ENCODE measurements at regions not wholly inside any gene's neighbourhood (a gene's known extent, or its start where the extent isn't known, plus 50 kb on each side); places are given as distances from the start of the nearest gene placed in this dataset.

DNA sequence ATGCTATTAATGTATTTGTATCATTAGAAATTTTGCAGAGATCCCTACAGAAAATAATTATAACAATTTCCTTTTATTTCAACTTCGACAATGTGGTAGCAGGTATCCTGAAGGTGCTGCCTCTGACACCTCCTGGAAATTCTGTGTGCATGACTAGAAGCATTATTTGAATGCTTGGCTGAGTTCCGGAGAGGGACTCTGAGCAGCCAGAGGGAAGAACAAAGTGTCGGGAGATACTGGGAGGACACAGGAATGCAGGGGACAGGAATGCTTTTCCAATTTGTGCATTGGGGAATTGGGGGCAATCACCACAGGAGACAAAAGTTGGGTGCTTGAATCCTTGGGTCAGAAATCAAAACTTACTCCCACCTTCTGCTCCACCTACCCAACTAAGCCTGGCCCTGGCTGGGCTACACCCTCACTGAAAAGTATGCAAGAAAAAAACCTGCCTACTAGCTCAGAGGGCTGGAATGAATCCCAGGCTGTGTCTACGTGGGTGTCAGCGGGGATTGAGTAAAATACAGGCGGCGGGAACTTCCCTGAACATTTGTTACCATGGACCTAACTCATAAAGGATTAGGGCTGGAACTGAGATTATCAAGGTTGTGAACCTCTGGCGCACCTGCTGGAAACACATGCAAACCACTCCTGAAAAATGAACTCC is 299.3 kb downstream of the SOX11 start:
- DNase-seq = no peak

DNA sequence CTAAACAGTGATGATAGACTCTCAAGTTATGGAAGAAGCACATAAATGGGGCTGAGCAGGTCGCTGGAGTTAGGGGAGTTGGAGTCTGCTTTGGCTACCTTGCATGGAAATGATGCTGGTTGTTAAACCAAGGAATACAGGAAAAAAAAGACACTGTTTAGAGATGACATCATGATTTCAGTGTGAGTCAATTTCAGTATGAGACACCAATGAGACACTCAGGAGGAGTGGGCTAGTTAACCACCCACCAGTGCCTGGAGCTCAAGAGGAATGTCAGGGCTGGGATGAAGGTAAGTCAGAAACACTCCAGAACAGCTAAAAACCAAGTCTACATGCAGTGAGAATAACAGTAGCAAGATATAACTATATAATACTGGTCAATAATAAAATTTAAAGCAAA is 303.6 kb downstream of the SOX11 start:
- DNase-seq = no peak

DNA sequence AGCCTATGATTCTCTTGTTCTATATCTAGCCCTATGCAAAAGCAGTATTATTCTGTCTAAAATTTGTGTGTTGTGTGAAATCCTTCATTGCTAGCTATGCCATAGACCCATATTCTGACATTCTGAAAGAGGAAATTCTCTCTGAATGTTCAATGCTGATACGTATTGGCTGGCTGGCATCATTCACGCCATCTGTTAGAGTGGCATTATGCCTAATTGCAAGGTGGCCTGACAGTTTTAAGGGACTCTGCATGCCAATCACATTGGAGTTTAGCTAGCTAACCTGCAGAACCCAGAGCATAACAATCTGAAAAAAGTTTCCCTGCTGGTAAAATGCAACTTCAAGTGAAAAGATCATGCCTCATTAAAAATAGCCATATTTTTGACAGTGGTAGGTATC is 316.0 kb downstream of the SOX11 start:
- DNase-seq = no peak

DNA sequence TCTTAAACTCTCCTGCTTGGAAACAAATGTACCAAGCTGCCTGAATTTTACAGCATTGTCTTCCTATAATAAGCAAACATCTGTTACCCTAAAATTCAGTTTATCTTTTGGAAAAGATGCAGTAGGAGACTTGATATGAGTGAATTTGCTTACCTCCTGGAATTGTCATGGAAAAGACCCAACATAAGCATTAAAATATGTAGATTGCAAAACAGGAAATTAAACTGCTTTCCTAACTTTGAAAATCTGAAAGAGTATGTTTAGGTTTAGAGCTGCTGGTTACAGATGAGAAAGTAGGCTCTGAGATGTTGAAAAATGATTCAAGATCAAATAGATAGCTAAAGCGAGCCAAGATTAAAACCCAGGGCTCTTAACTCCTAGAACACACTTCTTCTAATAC is 316.5 kb downstream of the SOX11 start:
- DNase-seq = no peak

DNA sequence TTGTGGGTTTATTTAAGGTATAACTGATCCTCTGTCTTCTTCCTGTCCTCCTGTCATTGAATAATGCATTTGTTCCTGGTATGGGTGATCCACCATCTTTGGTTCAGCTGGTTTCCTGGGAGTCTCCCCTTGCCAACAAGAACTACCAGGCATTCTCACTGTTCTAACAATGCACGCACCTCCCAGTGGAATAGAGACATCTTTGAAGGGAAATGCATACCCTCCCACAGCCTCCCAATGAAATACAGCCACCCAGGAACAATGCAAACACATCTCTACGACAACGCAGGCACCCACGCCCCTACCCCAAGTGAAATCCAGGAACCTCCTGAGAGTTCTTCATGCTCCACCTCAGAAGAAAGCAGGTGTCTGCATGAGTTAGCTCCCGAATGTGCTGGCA is 318.0 kb downstream of the SOX11 start:
- DNase-seq = no peak

DNA sequence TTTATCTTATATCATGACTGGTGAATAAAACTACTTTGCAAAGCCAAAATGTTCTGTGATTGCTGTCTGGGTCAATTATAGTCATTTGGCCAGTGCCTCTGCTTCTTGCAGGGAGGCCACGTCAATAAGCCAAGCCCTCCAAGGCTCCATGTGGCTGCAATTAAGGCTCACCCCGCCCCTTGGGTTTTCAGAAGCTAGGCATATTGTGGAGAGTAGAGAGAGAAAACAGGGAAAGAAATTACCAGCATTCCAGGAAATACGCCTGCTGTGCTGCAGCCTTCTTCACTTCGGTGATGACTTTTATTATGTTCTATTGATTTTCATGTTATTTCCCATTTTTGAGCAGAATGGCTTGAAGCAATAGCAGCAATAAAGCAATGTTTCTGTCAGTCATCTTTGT is 319.7 kb downstream of the SOX11 start:
- DNase-seq = no peak

DNA sequence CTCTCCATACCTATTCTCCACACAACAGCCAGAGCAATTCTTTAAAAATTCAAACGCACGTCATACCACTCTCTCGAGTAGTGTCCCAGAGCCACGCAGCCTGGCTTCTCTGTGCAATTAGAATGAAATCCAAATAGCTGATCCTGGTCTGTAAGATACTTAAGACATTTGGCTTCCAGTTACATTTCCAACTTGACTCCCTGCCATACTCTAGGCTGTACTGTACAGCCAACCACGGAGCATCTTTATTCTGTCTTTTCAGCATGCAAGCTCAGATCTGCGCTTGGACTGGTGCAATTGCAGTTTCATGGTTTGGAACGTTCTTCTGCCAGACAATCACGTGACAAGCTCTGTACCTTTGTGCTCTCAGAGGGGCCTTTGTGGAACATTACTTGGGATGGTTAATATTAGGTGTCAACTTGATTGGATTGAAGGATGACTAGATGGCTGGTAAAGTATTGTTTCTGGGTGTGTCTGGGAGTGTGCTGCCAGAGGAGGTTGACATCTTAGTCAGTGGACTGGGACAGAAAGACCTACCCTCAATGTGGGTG is 325.6 kb downstream of the SOX11 start:
- no peak for DNase-seq

DNA sequence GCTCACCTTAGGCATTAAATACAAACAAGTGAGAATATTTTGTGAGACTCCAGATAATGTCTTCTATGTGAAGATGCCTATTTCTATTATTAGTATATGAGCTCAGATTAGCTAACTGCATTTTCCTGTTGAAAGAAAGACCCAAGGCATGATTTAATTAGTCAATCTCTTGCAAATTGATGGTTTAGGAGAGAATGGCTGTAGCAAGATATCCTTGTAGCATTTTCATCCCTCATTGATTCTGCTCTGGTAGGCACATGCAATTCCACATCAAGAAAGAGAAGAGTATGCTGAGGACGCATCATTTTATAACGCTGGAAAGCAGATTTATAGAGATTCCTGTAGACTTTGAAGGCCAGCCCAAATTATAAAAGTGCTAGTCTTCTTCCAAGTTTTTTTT is 332.0 kb downstream of the SOX11 start:
- DNase-seq = no peak

DNA sequence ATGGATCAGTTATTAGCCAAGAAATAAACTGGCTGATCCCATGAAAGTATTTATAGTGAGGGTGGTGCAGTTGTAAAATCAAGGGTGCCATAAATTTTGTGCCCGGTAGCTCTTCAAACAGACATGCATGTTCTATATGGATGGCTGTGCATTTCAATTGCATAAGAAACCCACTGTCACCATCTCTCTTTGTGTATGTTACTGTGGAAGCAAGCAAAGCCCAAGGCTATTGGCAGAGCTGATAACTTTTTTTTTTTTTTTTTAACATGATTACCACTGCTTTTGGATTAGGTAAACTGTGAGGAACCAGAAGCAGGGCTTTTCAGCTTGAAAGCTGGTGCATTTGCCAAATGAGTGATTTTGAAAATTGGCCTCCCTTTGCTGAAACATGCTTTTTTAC is 332.6 kb downstream of the SOX11 start:
- no peak for DNase-seq

DNA sequence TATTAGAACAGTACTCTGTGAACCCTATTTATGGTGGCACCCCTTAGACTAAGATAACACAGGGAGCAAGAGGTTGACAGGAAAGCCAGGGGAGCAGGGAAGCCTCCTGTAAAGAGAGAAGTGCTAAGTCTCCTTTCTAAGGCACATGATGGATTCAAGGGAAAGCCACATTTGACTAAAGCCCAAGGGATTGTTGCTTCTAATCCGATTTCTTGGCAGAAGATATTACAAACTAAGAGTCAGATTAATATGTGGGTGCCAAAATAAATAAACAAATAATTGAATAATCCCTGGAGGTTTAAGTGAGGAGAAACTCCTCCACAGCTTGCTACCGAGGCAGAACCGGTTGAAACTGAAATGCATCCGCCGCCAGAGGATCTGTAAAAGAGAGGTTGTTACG is 333.2 kb downstream of the SOX11 start:
- DNase-seq = no peak

DNA sequence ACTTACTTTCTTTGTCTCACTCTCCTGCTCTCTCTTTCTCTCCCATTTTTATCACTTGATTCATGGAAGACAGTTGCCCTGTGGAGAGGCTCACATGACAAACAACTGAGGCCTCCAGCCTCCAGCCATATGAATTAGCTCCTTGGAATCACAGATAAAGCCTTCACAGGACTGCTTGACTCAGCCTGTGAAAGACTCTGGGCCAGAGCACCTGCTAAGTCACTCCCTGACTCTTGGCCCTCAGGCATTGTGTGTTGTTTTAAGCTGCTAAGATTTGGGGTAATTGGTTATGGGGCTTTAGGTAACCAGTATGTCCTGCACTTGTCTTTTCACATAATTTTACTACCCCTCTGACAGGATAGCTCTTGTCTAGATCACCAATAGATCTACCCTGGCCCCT is 334.9 kb downstream of the SOX11 start:
- DNase-seq = no peak

DNA sequence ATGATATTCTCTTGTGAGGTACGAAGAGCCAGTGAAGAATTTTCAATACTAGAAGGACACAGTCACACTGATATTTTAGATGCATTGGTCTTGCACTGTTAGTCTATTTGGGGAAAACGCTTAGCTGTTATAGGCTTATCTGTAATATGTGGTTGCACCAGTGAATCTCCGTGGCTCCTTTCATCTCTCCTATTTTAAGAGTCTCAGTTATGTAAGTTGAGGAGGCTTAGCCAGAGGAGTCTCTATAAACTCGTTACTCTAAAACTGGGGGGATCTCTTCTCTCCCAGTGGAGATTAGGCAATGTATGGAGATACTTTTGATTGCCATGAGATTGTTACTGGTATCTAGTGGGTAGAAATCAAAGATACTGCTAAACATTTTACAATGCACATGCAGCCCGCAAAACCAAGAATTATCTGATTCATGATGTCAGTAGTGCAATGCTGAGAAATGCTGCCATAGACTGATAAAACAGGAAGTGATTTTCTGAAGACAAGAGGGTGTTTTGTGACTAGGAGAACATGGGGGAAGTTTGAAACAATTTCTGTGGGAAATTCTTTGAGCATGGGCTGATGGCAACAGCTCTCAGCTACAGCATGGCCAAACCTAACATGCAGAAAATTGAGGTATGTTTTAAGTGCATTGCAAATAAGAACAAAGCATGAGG is 339.1 kb downstream of the SOX11 start:
- no peak for DNase-seq

DNA sequence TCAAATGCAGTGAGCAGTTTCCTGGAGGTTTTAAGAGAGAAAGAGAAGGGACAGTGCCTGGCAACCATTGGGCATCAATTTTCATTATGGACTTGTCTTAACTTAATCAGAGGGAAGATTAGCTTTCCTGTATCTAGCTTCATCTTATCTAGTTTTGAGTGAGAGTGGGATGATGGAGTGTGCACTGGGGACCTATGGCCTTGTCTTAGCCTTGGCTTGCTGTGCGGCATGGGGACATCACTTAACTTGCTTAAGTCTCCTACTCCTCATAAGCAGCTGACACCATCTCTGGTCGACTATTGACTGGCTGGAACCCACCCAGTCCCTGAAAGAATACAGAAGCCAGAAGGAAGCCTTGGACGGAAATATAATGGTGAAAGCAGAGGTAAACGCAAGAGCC is 344.0 kb downstream of the SOX11 start:
- DNase-seq = no peak

DNA sequence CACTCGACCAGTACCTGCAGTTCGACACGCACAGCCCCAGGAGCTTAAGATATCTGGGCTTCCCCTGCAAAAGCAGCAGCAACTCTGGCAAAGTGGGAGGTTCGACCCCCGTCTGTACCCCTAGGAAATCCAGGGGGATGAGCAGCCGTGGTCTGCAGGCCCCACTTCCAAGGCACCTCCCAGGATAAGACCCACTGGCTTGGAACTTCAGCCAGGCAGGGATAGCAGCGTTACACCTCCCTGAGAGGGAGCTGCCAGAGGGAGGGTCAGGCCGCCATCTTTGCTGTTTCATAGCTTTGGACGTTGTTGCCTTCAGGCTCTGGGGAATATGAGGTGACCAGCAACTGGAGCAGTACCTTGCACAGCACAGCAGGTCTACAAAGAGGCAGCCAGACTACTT is 351.1 kb downstream of the SOX11 start:
- no peak for DNase-seq

DNA sequence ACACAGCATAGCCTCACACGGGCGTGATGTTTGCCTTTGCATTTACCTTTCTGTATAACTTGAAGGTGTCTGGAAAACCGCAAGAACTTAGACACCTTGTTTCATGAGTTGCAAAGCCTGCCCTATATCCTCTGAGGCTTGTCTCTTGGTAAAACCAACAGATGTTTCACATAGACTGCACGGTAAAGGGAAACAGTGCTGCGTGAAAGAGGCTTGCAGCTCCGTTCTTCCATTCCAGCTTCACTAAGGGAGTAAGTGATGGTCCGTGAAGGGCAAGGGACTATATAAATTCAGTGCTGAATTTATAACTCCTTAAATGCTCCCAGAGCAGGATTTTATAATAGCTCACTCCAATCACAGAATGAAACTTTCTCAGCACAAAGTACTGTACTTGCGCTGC is 360.5 kb downstream of the SOX11 start:
- no peak for DNase-seq

DNA sequence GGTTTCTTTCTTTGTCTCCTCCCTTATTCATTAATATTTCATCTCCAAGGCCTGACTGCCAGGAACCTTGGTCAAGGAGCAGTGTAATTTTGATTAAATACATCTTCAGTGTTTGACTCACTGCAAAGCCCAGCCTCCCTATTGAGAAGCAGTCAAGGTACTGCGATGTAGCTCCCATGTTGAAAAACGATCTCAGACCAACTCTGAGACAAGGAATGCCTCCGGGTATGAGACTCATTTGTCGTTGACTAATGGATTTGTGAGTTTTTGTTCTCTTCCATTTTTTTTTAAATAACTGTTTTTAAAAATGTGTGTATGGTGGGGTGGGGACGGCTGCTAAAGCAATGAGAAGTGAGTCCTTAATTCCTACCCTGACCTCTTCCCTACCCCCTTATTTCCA is 361.6 kb downstream of the SOX11 start:
- DNase-seq = peak; percentile 74

DNA sequence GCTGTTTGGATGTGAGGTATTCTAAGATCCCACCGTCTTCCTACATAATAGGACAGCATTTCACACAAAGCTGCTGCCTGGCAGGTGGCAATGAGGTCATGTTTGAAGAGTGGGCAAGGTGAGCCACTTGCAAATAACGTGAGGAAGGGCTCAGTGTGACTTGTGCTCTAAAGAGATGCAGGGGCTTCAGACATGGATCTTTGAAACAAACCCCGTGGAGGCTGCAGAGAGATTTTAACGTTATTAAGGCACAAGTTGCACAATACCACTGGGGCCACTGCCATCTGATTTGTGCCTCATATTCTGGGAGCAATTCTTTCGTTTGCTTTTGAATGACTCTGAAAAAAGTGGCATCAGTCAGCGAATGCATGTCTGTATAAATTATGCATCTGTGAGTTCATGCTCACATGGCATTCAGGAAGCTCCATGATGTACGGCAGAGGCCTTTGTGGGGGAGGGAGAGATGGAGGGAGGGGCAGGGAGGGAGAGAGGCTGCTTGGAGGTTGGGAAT is 362.0 kb downstream of the SOX11 start:
- DNase-seq = peak; percentile 75

DNA sequence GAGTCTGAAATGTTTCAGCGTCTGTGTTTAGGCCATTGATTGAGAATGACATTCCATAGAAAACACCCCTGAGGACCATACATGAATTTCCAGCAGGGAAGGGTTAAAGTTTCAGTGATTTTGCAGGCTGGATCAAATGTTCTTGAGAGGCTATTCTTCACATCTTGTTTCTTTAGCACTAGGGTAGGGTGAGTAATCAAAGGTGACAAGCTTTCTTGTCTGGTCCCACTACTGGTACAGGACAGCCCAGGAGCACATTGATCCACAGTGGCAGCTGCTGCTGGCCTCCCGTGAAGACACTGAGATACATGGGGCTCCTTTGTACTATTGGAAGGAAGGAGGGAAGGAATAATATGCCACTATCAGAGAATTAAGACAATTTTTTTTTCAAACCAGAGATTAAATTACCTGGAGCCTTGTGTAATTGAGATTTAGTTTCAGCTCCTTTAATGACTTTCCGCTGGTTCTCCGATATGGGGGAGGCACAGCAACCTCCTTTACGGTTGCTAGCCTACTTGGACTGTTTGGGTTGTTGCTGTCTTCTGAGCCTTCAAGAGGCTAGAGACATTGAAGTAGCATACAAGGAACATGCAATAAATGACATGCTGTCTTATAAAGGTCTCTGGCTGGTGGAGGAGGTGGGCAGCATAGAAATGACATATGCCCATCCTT is 368.9 kb downstream of the SOX11 start:
- DNase-seq = no peak

DNA sequence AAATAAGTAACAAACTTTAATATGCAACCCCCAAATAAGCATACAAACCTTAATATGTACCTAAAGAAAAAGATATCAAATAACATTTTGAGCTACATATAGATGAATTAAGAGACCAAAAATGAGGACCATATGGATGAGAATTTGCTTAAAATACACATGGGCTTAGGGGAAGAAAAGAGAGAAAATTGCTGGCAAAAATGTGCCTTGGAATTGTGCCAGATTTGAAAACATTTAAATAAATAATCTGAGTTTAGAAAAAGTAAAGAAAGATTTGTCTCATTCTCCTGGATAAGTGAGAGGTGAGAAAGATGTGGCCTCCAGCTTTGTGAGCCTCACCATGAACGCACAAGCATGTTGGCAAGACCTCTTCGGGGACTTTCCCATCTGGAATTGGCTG is 372.6 kb downstream of the SOX11 start:
- no peak for DNase-seq

DNA sequence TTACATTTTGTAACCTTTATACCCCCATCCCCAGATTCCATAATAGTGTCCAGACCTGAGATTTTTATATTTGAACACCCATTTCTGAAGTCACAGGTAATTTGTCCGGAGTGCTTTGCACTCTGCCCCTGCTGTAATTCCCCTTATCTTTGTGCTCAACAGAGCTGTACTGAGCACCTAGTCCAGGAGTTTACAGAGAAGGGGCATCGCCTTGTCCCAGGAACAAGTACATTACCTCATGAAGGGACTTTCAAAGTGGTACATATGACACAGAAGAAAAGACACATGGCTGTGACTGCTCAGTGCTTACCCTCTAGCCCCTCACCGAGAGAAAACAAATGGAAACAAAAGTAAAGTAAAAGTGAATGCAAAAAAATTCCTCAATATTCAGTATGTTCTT is 373.5 kb downstream of the SOX11 start:
- no peak for DNase-seq

DNA sequence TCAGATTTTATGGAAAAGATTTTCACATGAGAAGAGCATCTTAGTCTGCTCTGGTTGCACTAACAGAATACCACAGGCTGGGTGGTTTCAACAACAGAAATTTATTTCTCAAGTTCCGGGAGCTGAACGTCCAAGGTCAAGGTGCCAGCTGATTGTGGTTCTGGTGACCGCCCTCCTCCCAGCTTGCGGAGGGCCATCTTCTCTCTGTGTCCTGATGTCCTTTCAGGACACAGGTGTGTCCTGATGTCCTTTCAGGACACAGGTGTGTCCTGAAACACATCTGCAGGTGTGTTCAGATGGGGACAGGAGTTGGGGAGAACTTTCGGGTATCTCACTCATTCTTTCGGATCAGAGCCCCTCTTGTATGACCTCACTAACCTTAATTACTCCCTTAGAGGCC is 374.9 kb downstream of the SOX11 start:
- no peak for DNase-seq

DNA sequence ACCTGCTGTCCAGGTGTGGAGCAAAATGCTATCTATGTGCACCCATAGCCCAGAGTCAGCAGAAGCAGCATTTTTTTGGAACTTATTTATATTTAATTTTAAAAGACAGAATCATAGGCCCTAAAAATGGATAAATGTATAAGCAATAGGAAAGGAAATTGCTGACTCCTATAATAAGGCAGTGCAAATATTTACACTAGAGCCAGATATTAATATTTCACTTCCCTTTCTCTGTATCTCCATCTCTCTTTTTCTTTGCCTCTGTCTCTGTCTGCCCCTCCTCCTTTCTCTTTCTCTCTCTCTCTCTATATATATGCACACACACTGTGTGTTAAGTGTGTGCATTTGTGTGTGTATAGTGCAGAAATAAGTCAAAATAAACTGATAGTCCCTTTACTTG is 375.6 kb downstream of the SOX11 start:
- no peak for DNase-seq

DNA sequence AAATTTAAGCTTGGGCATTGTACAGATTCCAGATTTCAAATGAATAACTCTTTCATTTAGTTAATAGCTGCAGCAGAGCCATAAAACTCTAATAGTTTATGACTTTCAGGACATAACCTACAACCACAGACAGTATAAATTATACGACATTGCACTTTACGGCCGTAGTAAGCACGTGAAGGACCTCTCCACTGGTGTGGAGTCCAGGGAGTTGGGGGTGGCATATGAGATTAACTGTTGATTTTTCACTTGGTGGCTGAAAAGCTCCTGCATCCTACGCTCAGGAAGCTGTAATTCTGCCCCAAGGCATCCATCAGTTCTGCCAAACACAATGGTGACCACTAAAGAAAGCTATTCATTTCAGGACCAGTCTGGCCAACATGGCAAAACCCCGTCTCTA is 376.2 kb downstream of the SOX11 start:
- DNase-seq = peak; percentile 74

DNA sequence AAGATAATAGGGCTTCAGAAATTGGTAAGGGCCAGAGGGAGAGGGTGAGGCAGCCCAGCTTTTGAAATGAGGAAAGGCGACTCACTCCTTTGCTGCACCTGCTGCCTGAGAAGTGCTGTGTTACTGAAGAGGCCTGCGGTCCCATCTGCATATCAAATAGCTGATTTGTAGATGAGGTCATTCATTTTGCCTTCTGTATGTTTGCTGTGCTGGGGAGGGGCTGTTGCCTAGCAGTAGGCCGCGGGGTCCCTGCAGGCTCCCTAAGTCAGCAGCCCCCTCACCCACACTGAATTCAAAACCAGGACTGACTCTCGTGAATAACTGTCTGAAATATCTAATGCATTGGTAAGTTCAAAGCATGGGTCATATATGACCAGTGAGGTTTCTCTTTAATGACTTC is 377.2 kb downstream of the SOX11 start:
- peak; percentile 91 for DNase-seq
